K562 (cell line): ENCODE measurements at regions not wholly inside any gene's neighbourhood (a gene's known extent, or its start where the extent isn't known, plus 50 kb on each side); places are given as distances from the start of the nearest gene placed in this dataset.

Experiments used
- ATAC-seq: fragments of 200-7000 bp; cut with Tn5 transposase; 3 replicates; pipeline ENCODE4 v1.9.1; 2020; ENCODE audit warnings: moderate library complexity
- BruUV-seq: library from RNA; stranded (reverse); fragments of 400-500 nt; replicated peaks from 2 replicates; lab custom pipeline; 2021; lab: Mats Ljungman, UMichigan
- CTCF ChIA-PET: fragments of 300-600 bp; formaldehyde crosslinking; extraction: SDS; loops from one replicate; lab custom pipeline; 2021; ENCODE audit warnings: low intra/inter-chr PET ratio; lab: Yijun Ruan, JAX
- POLR2A ChIA-PET: fragments of 300-600, 350-650 bp; sonication (Branson Sonifier 250); formaldehyde crosslinking; extraction: SDS; loops from one replicate; lab custom pipeline; 2021; ENCODE audit warnings: antibody characterized with exemption, inconsistent platforms; lab: Yijun Ruan, JAX
- DNase-seq, 4 experiments: peaks; one replicate each; pipeline versions ENCODE4 v3.0.0 to v3.0.0-alpha.2; 2011 to 2018; ENCODE audit warnings: low spot score in 3 of 4, mixed read lengths in 3 of 4; ENCODE audit errors: extremely low read depth in 1 of 4
- FAIRE-seq: peaks from 2 replicates; lab custom pipeline; 2011; peaks lifted over from hg19 to GRCh38; lab: Jason Lieb, UNC
- H2AFZ ChIP-seq: 2 replicates; pipeline ENCODE4 v1.6.0; 2011; ENCODE audit warnings: low read depth, low read length, control low read depth, inconsistent platforms
- H3K27ac ChIP-seq: fragments of 200-600 bp; 3 replicates; pipeline ENCODE4 v1.8.0; 2011; ENCODE audit warnings: low read depth, mild to moderate bottlenecking, control low read depth, inconsistent platforms, low read length, moderate library complexity, mixed read lengths; ENCODE audit errors: extremely low read depth
- H3K27me3 ChIP-seq, 2 experiments: fragments of 300-600 bp in 1 of 2; 2 replicates in 1 of 2; 3 replicates in 1 of 2; pipeline versions ENCODE4 v1.6.0 to v1.8.0; 2011; ENCODE audit warnings: inconsistent platforms in 2 of 2, low read length in 2 of 2, mild to moderate bottlenecking in 1 of 2, mixed read lengths in 1 of 2, moderate library complexity in 1 of 2; ENCODE audit not compliant: control insufficient read depth in 2 of 2, insufficient read depth in 2 of 2
- H3K36me3 ChIP-seq: fragments of 300-600 bp; 3 replicates; pipeline ENCODE4 v1.8.0; 2011; ENCODE audit warnings: mild to moderate bottlenecking, low read length, inconsistent platforms; ENCODE audit not compliant: control insufficient read depth, insufficient read depth
- H3K4me1 ChIP-seq, 2 experiments: fragments of 200-600 bp in 1 of 2; replicated peaks in 1 of 2; 2 replicates in 1 of 2; 3 replicates in 1 of 2; pipeline versions ENCODE4 v1.5.1 to v1.8.0; 2011; ENCODE audit warnings: inconsistent platforms in 2 of 2, low read length in 2 of 2, mild to moderate bottlenecking in 1 of 2, mixed read lengths in 1 of 2, moderate library complexity in 1 of 2; ENCODE audit not compliant: control insufficient read depth in 2 of 2, insufficient read depth in 2 of 2
- H3K4me2 ChIP-seq: 2 replicates; pipeline ENCODE4 v1.6.1; 2011; ENCODE audit warnings: low read length, control low read depth, inconsistent platforms, mixed read lengths; ENCODE audit not compliant: insufficient read depth
- H3K4me3 ChIP-seq: fragments of 200-600 bp; sonication (generic), shearing (Covaris generic); 2 replicates; pipeline ENCODE4 v1.5.1; 2016; ENCODE audit warnings: control low read depth, inconsistent platforms
- H3K79me2 ChIP-seq: fragments of 200-600 bp; 3 replicates; pipeline ENCODE4 v1.8.0; 2011; ENCODE audit warnings: low read length, inconsistent platforms; ENCODE audit not compliant: control insufficient read depth, insufficient read depth
- H3K9ac ChIP-seq, 2 experiments: 2 replicates each; pipeline versions ENCODE4 v1.6.0 to v1.6.1; 2011; ENCODE audit warnings: low read depth in 2 of 2, low read length in 2 of 2, control low read depth in 1 of 2, inconsistent platforms in 1 of 2, mild to moderate bottlenecking in 1 of 2, mixed read lengths in 1 of 2; ENCODE audit not compliant: insufficient read depth in 1 of 2
- H3K9me1 ChIP-seq: one replicate; pipeline ENCODE4 v1.6.0; 2011; ENCODE audit warnings: inconsistent platforms, mild to moderate bottlenecking, low read length, moderate library complexity; ENCODE audit not compliant: control insufficient read depth, insufficient read depth
- H3K9me3 ChIP-seq: replicated peaks from 2 replicates; pipeline ENCODE4 v1.5.1; 2011; ENCODE audit warnings: low read depth, low read length, inconsistent platforms; ENCODE audit not compliant: control insufficient read depth, insufficient read depth
- H4K20me1 ChIP-seq: replicated peaks from 2 replicates; pipeline ENCODE4 v1.6.1; 2011; ENCODE audit warnings: low read length, inconsistent platforms, mixed read lengths; ENCODE audit not compliant: control insufficient read depth, insufficient read depth
- BCOR ChIP-seq: fragments of 450-650 bp; IDR thresholded peaks from 2 replicates; pipeline ENCODE4 v1.6.1; 2016
- COPS2 ChIP-seq: fragments of 450-650 bp; conservative IDR thresholded peaks from 2 replicates; pipeline ENCODE4 v1.6.1; 2016; ENCODE audit warnings: mild to moderate bottlenecking, moderate library complexity
- CTBP1 ChIP-seq: fragments of 450-650 bp; IDR thresholded peaks from 2 replicates; pipeline ENCODE4 v1.6.1; 2016; ENCODE audit warnings: borderline replicate concordance
- KDM1A ChIP-seq, 2 experiments: fragments of 450-650 bp; IDR thresholded peaks; 2 replicates each; pipeline ENCODE4 v1.6.1; 2016; ENCODE audit warnings: mild to moderate bottlenecking in 2 of 2
- MEIS2 ChIP-seq: fragments of 450-650 bp; IDR thresholded peaks from 2 replicates; pipeline ENCODE4 v1.6.1; 2014; ENCODE audit warnings: mild to moderate bottlenecking; ENCODE audit not compliant: partially characterized antibody
- NUFIP1 ChIP-seq: fragments of 450-650 bp; IDR thresholded peaks from 2 replicates; pipeline ENCODE4 v1.6.1; 2018; ENCODE audit not compliant: partially characterized antibody
- PBX2 ChIP-seq, 2 experiments: IDR thresholded peaks in 1 of 2; conservative IDR thresholded peaks in 1 of 2; 2 replicates each; pipeline ENCODE4 v1.6.1; 2016; ENCODE audit warnings: low read depth in 2 of 2, mild to moderate bottlenecking in 1 of 2, missing compliant biosample characterization in 1 of 2, missing genetic modification characterization in 1 of 2, moderate library complexity in 1 of 2
- PTBP1 ChIP-seq: fragments of 200-400 bp; formaldehyde crosslinking; IDR thresholded peaks from 2 replicates; pipeline ENCODE4 v1.6.1; 2017; ENCODE audit warnings: low read depth, low read length
- RCOR1 ChIP-seq, 2 experiments: IDR thresholded peaks; 2 replicates each; pipeline ENCODE4 v1.6.1; 2012; ENCODE audit warnings: low read depth in 2 of 2, low read length in 2 of 2, borderline replicate concordance in 1 of 2, improper control_type of control experiment in 1 of 2
- TAF7 ChIP-seq: fragments of 450-650 bp; IDR thresholded peaks from 2 replicates; pipeline ENCODE4 v1.6.1; 2016; ENCODE audit warnings: missing genetic modification characterization, missing compliant biosample characterization
- TARDBP ChIP-seq: fragments of 450-650 bp; IDR thresholded peaks from 2 replicates; pipeline ENCODE4 v1.6.1; 2016
- TOE1 ChIP-seq, 2 experiments: fragments of 450-650 bp in 1 of 2; sonication (generic) in 1 of 2; formaldehyde crosslinking in 1 of 2; IDR thresholded peaks; 2 replicates each; pipeline versions ENCODE4 v1.7.1 to v1.8.0; 2016 to 2022; ENCODE audit warnings: borderline replicate concordance in 2 of 2, mild to moderate bottlenecking in 2 of 2, antibody characterized with exemption in 1 of 2, inconsistent platforms in 1 of 2, low read depth in 1 of 2, missing genetic modification reagents in 1 of 2, moderate library complexity in 1 of 2
- WGBS: fragments of 100-300 bp; shearing (Covaris generic); methylation state at CpG from one replicate; pipeline ENCODE4 v1.1.6; 2016; ENCODE audit warnings: low coverage, mixed read lengths; ENCODE audit not compliant: insufficient coverage; ENCODE audit errors: missing lambda C conversion rate; 5-methylcytosine and 5-hydroxymethylcytosine counted together
- in situ Hi-C: fragments of 300-500 bp; cut with MboI; formaldehyde crosslinking; loops from 4 replicates; pipeline ENCODE4 v1.15.0; 2018; ENCODE audit warnings: inconsistent platforms, mixed read lengths
- intact Hi-C: fragments of 100-400 bp; cut with micrococcal nuclease; formaldehyde crosslinking; loops from 2 replicates; pipeline ENCODE4 v1.14.2; 2022
- TF ChIP-seq, protein P1 (sequence below): fragments of 450-650 bp; IDR thresholded peaks from 2 replicates; pipeline ENCODE4 v1.6.1; 2016

DNA sequence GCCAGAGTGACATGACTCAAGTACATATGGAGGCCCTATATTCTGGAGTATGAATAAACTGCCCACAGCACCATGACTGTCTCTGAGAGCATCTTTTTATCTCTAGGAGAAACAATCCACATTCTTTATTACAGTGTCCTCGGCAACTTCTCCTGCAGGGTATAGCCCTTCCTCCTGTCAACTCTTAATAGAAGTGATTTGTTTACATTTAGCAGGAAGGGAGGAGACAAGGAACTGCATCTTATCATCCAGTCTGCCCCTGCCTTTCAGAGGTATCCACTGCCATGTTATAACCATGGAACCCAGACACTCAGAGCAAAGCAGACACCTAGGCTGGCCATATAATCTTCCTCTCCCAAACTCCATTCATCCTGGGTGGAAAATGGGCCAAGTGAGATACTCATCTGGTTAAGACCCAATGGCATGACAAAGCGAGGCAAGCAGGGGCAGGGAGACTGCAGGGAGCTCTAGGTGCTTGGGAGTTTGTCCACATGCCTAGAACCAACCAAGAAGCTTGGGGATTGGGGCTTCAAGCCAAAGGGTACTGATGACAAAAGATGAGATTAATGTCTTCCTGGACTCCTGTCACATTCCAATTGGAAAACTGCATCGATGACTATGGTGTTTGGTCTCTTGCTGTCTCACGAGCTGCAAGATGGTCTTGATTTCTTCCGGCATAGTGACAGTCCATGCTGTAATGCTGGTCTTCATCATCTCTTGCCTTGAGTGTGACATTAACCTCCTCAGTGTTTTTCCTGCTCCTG lies 620.5 kb upstream of the KLF4 start:
- H3K79me2 ChIP-seq, result no peaks in the 10 kb centered on the region
- no TSS peak for BruUV-seq
- no peak overlapping the region for H3K9ac ChIP-seq
- POLR2A ChIA-PET, result interaction anchor here (0.6 kb wide), 1 partner anchor 470 kb away, joined by 3 read pairs; no protein-coding TSS in a partner anchor
- ATAC-seq (peak; percentile 42), DNase-seq (peak in 2 of 4 experiments; percentile 22 to 27), FAIRE-seq (no peak)
- H2AFZ ChIP-seq, result no peak overlapping the region
- H3K9me1 ChIP-seq, result no peaks in the 10 kb centered on the region
- intact Hi-C loops (loop anchor here (5.0 kb wide), 1 partner anchor 53 kb away; no protein-coding TSS in a partner anchor), in situ Hi-C loops (no loop called here)
- peaks cover 3 to 46% of the 10 kb centered on the region in 2 experiments; a peak in 4 of 5 replicates for H3K4me1 ChIP-seq
- CTCF ChIA-PET, result no interaction called here
- H3K4me3 ChIP-seq, result no peak overlapping the region
- no peaks in the 10 kb centered on the region for H4K20me1 ChIP-seq
- H3K4me2 ChIP-seq, result peak overlapping the region; percentile 9; the same call in 1 of the 2 replicates
- no peaks in the 10 kb centered on the region for H3K27me3 ChIP-seq
- WGBS, result 57% methylated on average over 5 of the region's 5 CpGs
- no peak overlapping the region for H3K27ac ChIP-seq
- no peaks in the 10 kb centered on the region for H3K9me3 ChIP-seq
- no peak for TF ChIP-seq NUFIP1
- no peak for TF ChIP-seq BCOR
- no peak for TF ChIP-seq TARDBP
- TF ChIP-seq COPS2, result no peak
- TF ChIP-seq PBX2 (CRISPR knock-in tag; IDR thresholded peaks at IDR 0.05; ENCODE audit: low read depth), result no peak
- peak; percentile 51 for TF ChIP-seq PBX2 (tag; conservative IDR thresholded peaks at IDR 0.05; ENCODE audit: low read depth)
- TF ChIP-seq, protein P1, sequence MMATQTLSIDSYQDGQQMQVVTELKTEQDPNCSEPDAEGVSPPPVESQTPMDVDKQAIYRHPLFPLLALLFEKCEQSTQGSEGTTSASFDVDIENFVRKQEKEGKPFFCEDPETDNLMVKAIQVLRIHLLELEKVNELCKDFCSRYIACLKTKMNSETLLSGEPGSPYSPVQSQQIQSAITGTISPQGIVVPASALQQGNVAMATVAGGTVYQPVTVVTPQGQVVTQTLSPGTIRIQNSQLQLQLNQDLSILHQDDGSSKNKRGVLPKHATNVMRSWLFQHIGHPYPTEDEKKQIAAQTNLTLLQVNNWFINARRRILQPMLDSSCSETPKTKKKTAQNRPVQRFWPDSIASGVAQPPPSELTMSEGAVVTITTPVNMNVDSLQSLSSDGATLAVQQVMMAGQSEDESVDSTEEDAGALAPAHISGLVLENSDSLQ, result peak; percentile 41
- TF ChIP-seq MEIS2, result peak; percentile 79
- no peak for TF ChIP-seq PTBP1
- no peak for TF ChIP-seq TAF7 (tag)
- peak; percentile 8 to 21; a peak in 1 of 4 replicates for TF ChIP-seq KDM1A (IDR thresholded peaks at IDR 0.05)
- TF ChIP-seq RCOR1 (IDR thresholded peaks at IDR 0.05; ENCODE audit: borderline replicate concordance in 1 of 2, low read depth in 2 of 2, low read length in 2 of 2), result peak in 1 of 2 experiments; percentile 51; a peak in 1 of 4 replicates
- no peak for TF ChIP-seq TOE1 (IDR thresholded peaks at IDR 0.05; ENCODE audit: borderline replicate concordance)
- no peak for TF ChIP-seq TOE1 (CRISPR knock-in tag; IDR thresholded peaks at IDR 0.05; ENCODE audit: borderline replicate concordance, low read depth)
- TF ChIP-seq CTBP1, result peak; percentile 67; the same call in 1 of the 2 replicates
- H3K36me3 ChIP-seq, result no peaks in the 10 kb centered on the region
